NCI-H748 (cell line): ENCODE measurements at regions not wholly inside any gene's neighbourhood (a gene's known extent, or its start where the extent isn't known, plus 50 kb on each side); places are given as distances from the start of the nearest gene placed in this dataset.

Experiments used
- DNase-seq: peaks from one replicate; lab custom pipeline; 2025; ENCODE audit not compliant: unreplicated experiment; lab: John Stamatoyannopoulos, UW

- DNase-seq, result no peak
Measured at GRCh38 chr7:82567356-82567755, 123.8 kb upstream of the CACNA2D1 start.

GRCh38 chr7:82566752-82567151 lies 123.2 kb upstream of the CACNA2D1 start:
- DNase-seq, result no peak

GRCh38 chr7:82562716-82563404 lies 119.3 kb upstream of the CACNA2D1 start:
- DNase-seq, result no peak

GRCh38 chr7:82559193-82559805 lies 115.7 kb upstream of the CACNA2D1 start:
- DNase-seq, result peak; percentile 99

- no peak for DNase-seq
Measured at GRCh38 chr7:82549616-82550285, 106.2 kb upstream of the CACNA2D1 start.

GRCh38 chr7:82548141-82548688 lies 104.6 kb upstream of the CACNA2D1 start:
- no peak for DNase-seq

- DNase-seq, result no peak
Measured at GRCh38 chr7:82542665-82543064, 99.1 kb upstream of the CACNA2D1 start.

- peak; percentile 65 for DNase-seq
Measured at GRCh38 chr7:82539969-82540368, 96.4 kb upstream of the CACNA2D1 start.

GRCh38 chr7:82534684-82535083 lies 91.1 kb upstream of the CACNA2D1 start:
- DNase-seq, result no peak

GRCh38 chr7:82530361-82530760 lies 86.8 kb upstream of the CACNA2D1 start:
- peak; percentile 6 for DNase-seq

GRCh38 chr7:82528577-82529310 lies 85.2 kb upstream of the CACNA2D1 start:
- DNase-seq, result no peak

- DNase-seq, result no peak
Measured at GRCh38 chr7:82527851-82528250, 84.3 kb upstream of the CACNA2D1 start.

- DNase-seq, result no peak
Measured at GRCh38 chr7:82521906-82522445, 78.4 kb upstream of the CACNA2D1 start.

- DNase-seq, result no peak
Measured at GRCh38 chr7:82517050-82517449, 73.5 kb upstream of the CACNA2D1 start.

- DNase-seq, result no peak
Measured at GRCh38 chr7:82511542-82511941, 68.0 kb upstream of the CACNA2D1 start.

GRCh38 chr7:82507976-82508677 lies 64.5 kb upstream of the CACNA2D1 start:
- DNase-seq, result peak; percentile 91

GRCh38 chr7:82507365-82507975 lies 63.9 kb upstream of the CACNA2D1 start:
- DNase-seq, result peak; percentile 84

- DNase-seq, result no peak
Measured at GRCh38 chr7:82506702-82507101, 63.1 kb upstream of the CACNA2D1 start.

GRCh38 chr7:82506208-82506607 lies 62.6 kb upstream of the CACNA2D1 start:
- no peak for DNase-seq

GRCh38 chr7:82501346-82501745 lies 57.8 kb upstream of the CACNA2D1 start:
- no peak for DNase-seq
